ENCODE measurements at regions not wholly inside any gene's neighbourhood (a gene's known extent, or its start where the extent isn't known, plus 50 kb on each side); places are given as distances from the start of the nearest gene placed in this dataset.
"Not testable (repeated sequence)": the region's sequence is repeated elsewhere in the genome, so short reads cannot be mapped to it uniquely, and the experiment has no call there.

GRCh38 chr4:64001229-64001898, 407.9 kb downstream of the TECRL start:
- DNase-seq, result no peak

- DNase-seq, result no peak
Measured at GRCh38 chr4:64000241-64000640, 409.0 kb downstream of the TECRL start.

GRCh38 chr4:63986253-63986652, 423.0 kb downstream of the TECRL start:
- no peak for DNase-seq

- no peak for DNase-seq
Measured at GRCh38 chr4:63983224-63983623, 426.0 kb downstream of the TECRL start.

- no peak for DNase-seq
Measured at GRCh38 chr4:63965875-63966274, 443.4 kb downstream of the TECRL start.

- not testable (repeated sequence) for DNase-seq
Measured at GRCh38 chr4:63942706-63943286, 466.5 kb downstream of the TECRL start.

GRCh38 chr4:63937961-63938360, 471.3 kb downstream of the TECRL start:
- DNase-seq, result no peak

GRCh38 chr4:63922146-63922545, 487.1 kb downstream of the TECRL start:
- DNase-seq, result no peak

GRCh38 chr4:63921561-63921960, 487.7 kb downstream of the TECRL start:
- no peak for DNase-seq

GRCh38 chr4:63919636-63920365, 489.4 kb downstream of the TECRL start:
- DNase-seq, result no peak

- no peak for DNase-seq
Measured at GRCh38 chr4:63906660-63907183, 502.5 kb downstream of the TECRL start.

GRCh38 chr4:63904201-63904600, 505.0 kb downstream of the TECRL start:
- no peak for DNase-seq

- no peak for DNase-seq
Measured at GRCh38 chr4:63901304-63901703, 507.9 kb downstream of the TECRL start.

- DNase-seq, result no peak
Measured at GRCh38 chr4:63898961-63899360, 510.3 kb downstream of the TECRL start.

- DNase-seq, result no peak
Measured at GRCh38 chr4:63894161-63894560, 515.1 kb downstream of the TECRL start.

- no peak for DNase-seq
Measured at GRCh38 chr4:63869370-63869769, 539.9 kb downstream of the TECRL start.

- DNase-seq, result no peak
Measured at GRCh38 chr4:63851496-63851895, 557.8 kb downstream of the TECRL start.

GRCh38 chr4:63841266-63841665, 568.0 kb downstream of the TECRL start:
- no peak for DNase-seq

- DNase-seq, result no peak
Measured at GRCh38 chr4:63831590-63832155, 577.6 kb downstream of the TECRL start.

- DNase-seq, result no peak
Measured at GRCh38 chr4:63817196-63817865, 591.9 kb downstream of the TECRL start.

GRCh38 chr4:63814171-63814964, 594.9 kb downstream of the TECRL start:
- no peak for DNase-seq

- no peak for DNase-seq
Measured at GRCh38 chr4:63799166-63799565, 610.1 kb downstream of the TECRL start.

All from fibroblast of upper back skin (primary cell).